GM20000 (cell line): ENCODE measurements at regions not wholly inside any gene's neighbourhood (a gene's known extent, or its start where the extent isn't known, plus 50 kb on each side); places are given as distances from the start of the nearest gene placed in this dataset.

Experiments used
- DNase-seq: peaks from one replicate; pipeline ENCODE4 v3.0.0; 2012; ENCODE audit warnings: low spot score
- TF ChIP-seq, protein P1 (sequence below): IDR thresholded peaks from 2 replicates; pipeline ENCODE4 v1.5.1; 2012; ENCODE audit warnings: mild to moderate bottlenecking, control low read depth; ENCODE audit errors: extremely low read depth, missing control alignments

DNA sequence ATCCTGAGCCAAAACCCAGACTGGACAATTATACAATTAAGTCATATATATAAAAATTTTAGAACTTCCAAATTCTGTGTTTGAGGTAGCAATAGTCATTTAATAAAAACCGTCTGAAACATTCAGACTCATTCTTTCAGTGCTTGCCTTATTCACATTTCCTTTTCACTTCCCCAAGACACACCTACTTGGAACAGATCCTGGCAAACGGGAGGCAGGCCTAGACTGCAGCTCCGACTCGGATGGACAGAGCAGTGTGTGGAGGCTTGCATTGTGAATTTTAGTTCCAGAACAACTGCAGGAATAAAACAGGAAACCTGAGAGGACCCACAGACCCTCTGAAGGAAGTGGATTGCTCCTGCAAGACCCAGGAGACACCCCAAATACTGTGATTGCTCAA is 341.4 kb downstream of the CNTN3 start:
- DNase-seq, result no peak
- TF ChIP-seq, protein P1, sequence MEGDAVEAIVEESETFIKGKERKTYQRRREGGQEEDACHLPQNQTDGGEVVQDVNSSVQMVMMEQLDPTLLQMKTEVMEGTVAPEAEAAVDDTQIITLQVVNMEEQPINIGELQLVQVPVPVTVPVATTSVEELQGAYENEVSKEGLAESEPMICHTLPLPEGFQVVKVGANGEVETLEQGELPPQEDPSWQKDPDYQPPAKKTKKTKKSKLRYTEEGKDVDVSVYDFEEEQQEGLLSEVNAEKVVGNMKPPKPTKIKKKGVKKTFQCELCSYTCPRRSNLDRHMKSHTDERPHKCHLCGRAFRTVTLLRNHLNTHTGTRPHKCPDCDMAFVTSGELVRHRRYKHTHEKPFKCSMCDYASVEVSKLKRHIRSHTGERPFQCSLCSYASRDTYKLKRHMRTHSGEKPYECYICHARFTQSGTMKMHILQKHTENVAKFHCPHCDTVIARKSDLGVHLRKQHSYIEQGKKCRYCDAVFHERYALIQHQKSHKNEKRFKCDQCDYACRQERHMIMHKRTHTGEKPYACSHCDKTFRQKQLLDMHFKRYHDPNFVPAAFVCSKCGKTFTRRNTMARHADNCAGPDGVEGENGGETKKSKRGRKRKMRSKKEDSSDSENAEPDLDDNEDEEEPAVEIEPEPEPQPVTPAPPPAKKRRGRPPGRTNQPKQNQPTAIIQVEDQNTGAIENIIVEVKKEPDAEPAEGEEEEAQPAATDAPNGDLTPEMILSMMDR, result no peak

- TF ChIP-seq, protein P1, result no peak
- DNase-seq, result no peak
Measured at GRCh38 chr3:74271541-74271940, 342.9 kb downstream of the CNTN3 start.

DNA sequence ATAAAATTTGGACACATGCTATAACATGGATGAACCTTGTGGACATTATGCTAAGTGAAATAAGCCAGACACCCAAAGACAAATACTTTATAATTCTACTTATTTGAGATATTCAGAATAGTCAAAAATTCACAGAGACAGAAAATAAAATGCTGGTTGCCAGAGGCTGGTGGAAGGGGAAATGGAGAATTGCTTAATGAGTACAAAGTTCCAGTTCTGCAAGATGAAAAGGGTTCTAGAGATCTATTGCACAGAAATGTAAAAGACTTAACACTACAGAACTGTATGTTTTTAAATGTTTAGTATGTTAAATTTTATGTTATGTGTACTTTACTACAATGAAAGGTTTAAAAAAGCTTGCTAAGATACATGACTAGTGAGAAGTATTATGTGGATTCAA is 344.8 kb downstream of the CNTN3 start:
- TF ChIP-seq, protein P1, result no peak
- no peak for DNase-seq

DNA sequence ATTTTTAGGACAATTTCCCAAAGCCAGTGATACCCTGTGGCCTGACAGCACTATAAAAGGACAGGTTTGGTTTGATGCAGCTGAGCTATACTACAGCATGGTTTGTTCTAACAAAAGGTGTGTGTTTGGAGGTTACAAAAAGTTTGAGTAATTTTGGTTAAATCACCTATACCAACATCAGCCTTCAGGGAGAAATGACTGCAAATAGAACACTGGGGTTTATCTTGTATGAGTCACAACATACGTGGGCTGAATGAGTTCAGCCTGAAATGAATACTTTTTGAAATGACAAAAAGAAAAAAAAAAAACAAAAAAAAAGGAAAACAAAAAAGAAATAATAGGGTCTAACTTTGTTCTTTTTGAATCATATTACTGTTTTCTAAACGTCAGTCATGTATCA is 345.7 kb downstream of the CNTN3 start:
- TF ChIP-seq, protein P1, result no peak
- no peak for DNase-seq

DNA sequence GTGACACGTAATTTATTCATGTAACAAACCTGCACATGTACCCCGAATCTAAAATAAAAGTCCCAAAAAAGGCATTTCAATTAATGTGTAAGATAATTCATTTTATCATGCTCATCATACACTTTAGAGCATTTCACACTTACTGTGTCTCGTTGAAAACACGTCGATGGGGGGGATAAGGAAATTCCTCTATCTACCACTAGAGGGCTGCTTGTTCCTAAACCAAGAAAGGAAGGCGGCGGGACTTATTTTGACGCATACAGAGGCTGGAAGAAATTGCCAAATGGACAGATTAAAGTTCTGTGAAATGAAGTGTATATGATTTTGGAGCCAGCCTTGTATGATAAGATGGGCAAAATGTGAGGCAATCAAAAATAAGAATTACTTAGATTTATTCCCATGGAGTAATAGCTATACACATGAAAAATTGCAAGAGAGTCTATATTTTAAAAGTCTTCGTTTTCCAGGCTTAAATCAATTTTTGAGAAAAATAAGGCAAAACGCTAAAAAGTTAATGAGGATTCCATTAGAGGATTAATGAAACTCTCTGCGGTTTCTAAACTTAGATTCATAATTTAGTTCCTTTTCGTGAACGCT is 346.8 kb downstream of the CNTN3 start:
- TF ChIP-seq, protein P1, result peak; percentile 44

DNA sequence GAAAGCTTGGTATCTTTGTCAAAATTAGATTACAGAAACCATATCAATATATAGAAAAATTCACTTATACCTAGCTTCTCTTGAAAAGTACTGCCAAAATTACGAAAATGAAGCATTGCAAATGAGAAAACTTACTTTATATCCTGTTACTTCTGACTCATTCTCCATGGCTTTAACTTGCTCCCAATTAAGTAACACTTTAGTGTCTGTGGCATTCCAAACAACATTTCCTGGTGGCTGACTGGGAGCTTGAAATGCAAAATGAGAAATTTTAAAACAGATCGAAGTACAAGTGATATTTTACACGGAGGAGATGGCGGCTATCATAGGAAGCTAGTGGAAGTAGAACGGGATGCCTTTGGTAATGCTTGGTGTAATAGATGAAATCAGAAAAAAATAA is 347.3 kb downstream of the CNTN3 start:
- no peak for DNase-seq
- TF ChIP-seq, protein P1, result no peak

More for the DNA sequence above, 346.8 kb downstream of the CNTN3 start:
- peak; percentile 13 for DNase-seq

GRCh38 chr3:74265069-74265468 is 349.4 kb downstream of the CNTN3 start:
- TF ChIP-seq, protein P1, result no peak
- no peak for DNase-seq
